A549 (cell line): ENCODE measurements at regions not wholly inside any gene's neighbourhood (a gene's known extent, or its start where the extent isn't known, plus 50 kb on each side); places are given as distances from the start of the nearest gene placed in this dataset.

Source experiments
- ATAC-seq, 2 experiments: fragments of 200-7000 bp in 1 of 2; fragments of >200 bp in 1 of 2; cut with Nextera tagmentation in 1 of 2; cut with Tn5 transposase in 1 of 2; 3 replicates each; pipeline versions ENCODE4 v1.8.0 to v1.9.1; 2018 to 2020; ENCODE audit warnings: mild to moderate bottlenecking in 1 of 2, moderate library complexity in 1 of 2
- CTCF ChIA-PET: fragments of 300-600 bp; sonication (Branson Sonifier 250); formaldehyde crosslinking; extraction: SDS; loops from one replicate; lab custom pipeline; 2021; ENCODE audit warnings: antibody characterized with exemption, inconsistent platforms; lab: Yijun Ruan, JAX
- POLR2A ChIA-PET: fragments of 350-600 bp; formaldehyde crosslinking; extraction: SDS; loops from one replicate; lab custom pipeline; 2021; ENCODE audit warnings: antibody characterized with exemption, inconsistent platforms; lab: Yijun Ruan, JAX
- DNase-seq, 2 experiments: peaks; one replicate each; pipeline versions ENCODE4 v3.0.0 to v3.0.0-alpha.2; 2011 to 2016; ENCODE audit warnings: low read depth in 1 of 2, low spot score in 1 of 2
- FAIRE-seq: peaks from 2 replicates; lab custom pipeline; 2011; peaks lifted over from hg19 to GRCh38; lab: Jason Lieb, UNC
- H3K27ac ChIP-seq, 2 experiments: fragments of >200 bp; sonication (Bioruptor Twin); formaldehyde crosslinking; 3 replicates each; pipeline ENCODE4 v1.5.1; 2016 to 2017
- H3K4me1 ChIP-seq: fragments of >200 bp; sonication (Bioruptor Twin); formaldehyde crosslinking; 3 replicates; pipeline ENCODE4 v1.6.1; 2016
- H3K4me2 ChIP-seq: fragments of >200 bp; sonication (Bioruptor Twin); formaldehyde crosslinking; 3 replicates; pipeline ENCODE4 v1.6.1; 2016
- H3K4me3 ChIP-seq: fragments of >200 bp; sonication (Bioruptor Twin); formaldehyde crosslinking; 3 replicates; pipeline ENCODE4 v1.5.1; 2016
- H3K9me3 ChIP-seq: fragments of >200 bp; sonication (Bioruptor Twin); formaldehyde crosslinking; 3 replicates; pipeline ENCODE4 v1.6.1; 2016
- ATOH8 ChIP-seq: fragments of 250-450 bp; sonication (Bioruptor Pico); IDR thresholded peaks from 2 replicates; pipeline ENCODE4 v1.5.0; 2020; ENCODE audit warnings: low read depth, mild to moderate bottlenecking, moderate library complexity
- BCL3 ChIP-seq: fragments of >200 bp; sonication (Bioruptor Twin); formaldehyde crosslinking; IDR thresholded peaks from 3 replicates; pipeline ENCODE4 v1.6.1; 2016
- BHLHE40 ChIP-seq: IDR thresholded peaks from 2 replicates; pipeline ENCODE4 v1.6.1; 2012; ENCODE audit warnings: low read depth, low read length, inconsistent platforms
- CBX2 ChIP-seq: fragments of 200-600 bp; sonication (generic); IDR thresholded peaks from 2 replicates; pipeline ENCODE4 v1.6.1; 2016; ENCODE audit warnings: low read depth, mild to moderate bottlenecking, borderline replicate concordance
- CHD2 ChIP-seq: fragments of 150-350 bp; IDR thresholded peaks from 2 replicates; pipeline ENCODE4 v1.6.1; 2014; ENCODE audit warnings: low read length; ENCODE audit not compliant: partially characterized antibody
- CHD4 ChIP-seq: fragments of 200-600 bp; sonication (generic); IDR thresholded peaks from 2 replicates; pipeline ENCODE4 v1.6.1; 2016; ENCODE audit warnings: antibody characterized with exemption, mild to moderate bottlenecking, borderline replicate concordance
- E2F6 ChIP-seq: IDR thresholded peaks from 2 replicates; pipeline ENCODE4 v1.6.1; 2012; ENCODE audit warnings: low read depth, borderline replicate concordance
- EHMT2 ChIP-seq: fragments of 200-600 bp; sonication (generic); IDR thresholded peaks from 2 replicates; pipeline ENCODE4 v1.6.1; 2016; ENCODE audit warnings: antibody characterized with exemption, low read depth, mild to moderate bottlenecking, moderate library complexity
- ESRRA ChIP-seq: fragments of 150-350 bp; IDR thresholded peaks from 2 replicates; pipeline ENCODE4 v1.6.1; 2014; ENCODE audit warnings: mild to moderate bottlenecking, low read length, borderline replicate concordance
- FOSB ChIP-seq: fragments of 250-450 bp; sonication (Bioruptor Pico); IDR thresholded peaks from 2 replicates; pipeline ENCODE4 v1.5.0; 2020; ENCODE audit warnings: mild to moderate bottlenecking, moderate library complexity
- FOSL2 ChIP-seq, 2 experiments: fragments of 450-650 bp in 1 of 2; fragments of >200 bp in 1 of 2; sonication (Bioruptor Twin) in 1 of 2; formaldehyde crosslinking; IDR thresholded peaks; 2 replicates each; pipeline versions ENCODE4 v1.5.0 to v1.6.1; 2016 to 2020; ENCODE audit warnings: mild to moderate bottlenecking in 1 of 2, moderate library complexity in 1 of 2
- FOXS1 ChIP-seq: fragments of 250-450 bp; sonication (Bioruptor Pico); IDR thresholded peaks from 2 replicates; pipeline ENCODE4 v1.5.0; 2020; ENCODE audit warnings: mild to moderate bottlenecking, moderate library complexity
- HOXA7 ChIP-seq: fragments of 250-450 bp; sonication (Bioruptor Pico); IDR thresholded peaks from 2 replicates; pipeline ENCODE4 v1.5.0; 2020; ENCODE audit warnings: mild to moderate bottlenecking, moderate library complexity
- HOXB13 ChIP-seq: fragments of 250-450 bp; sonication (Bioruptor Pico); IDR thresholded peaks from 2 replicates; pipeline ENCODE4 v1.5.0; 2020; ENCODE audit warnings: low read depth, mild to moderate bottlenecking, moderate library complexity
- HOXB5 ChIP-seq: fragments of 250-450 bp; sonication (Bioruptor Pico); IDR thresholded peaks from 2 replicates; pipeline ENCODE4 v1.5.0; 2020; ENCODE audit warnings: mild to moderate bottlenecking, moderate library complexity
- JUN ChIP-seq, 2 experiments: fragments of >200 bp; sonication (Bioruptor Twin); formaldehyde crosslinking; IDR thresholded peaks; 2 replicates in 1 of 2; 3 replicates in 1 of 2; pipeline ENCODE4 v1.6.1; 2016 to 2017
- KDM5A ChIP-seq: fragments of 200-600 bp; sonication (generic); IDR thresholded peaks from 2 replicates; pipeline ENCODE4 v1.6.1; 2016; ENCODE audit warnings: antibody characterized with exemption, mild to moderate bottlenecking
- MAFK ChIP-seq: fragments of 450-650 bp; IDR thresholded peaks from 2 replicates; pipeline ENCODE4 v1.6.1; 2014; ENCODE audit not compliant: partially characterized antibody
- NPAS2 ChIP-seq: fragments of 250-450 bp; sonication (Bioruptor Pico); IDR thresholded peaks from 2 replicates; pipeline ENCODE4 v1.8.0; 2022; ENCODE audit warnings: mild to moderate bottlenecking, moderate library complexity, borderline replicate concordance
- NR3C1 ChIP-seq: fragments of >200 bp; sonication (Bioruptor Twin); formaldehyde crosslinking; IDR thresholded peaks from 3 replicates; pipeline ENCODE4 v1.6.1; 2017
- PBX3 ChIP-seq: IDR thresholded peaks from 2 replicates; pipeline ENCODE4 v1.6.1; 2012
- PHF8 ChIP-seq: fragments of 200-600 bp; sonication (generic); IDR thresholded peaks from 2 replicates; pipeline ENCODE4 v1.6.1; 2016; ENCODE audit warnings: low read depth, mild to moderate bottlenecking, antibody characterized with exemption, moderate library complexity, borderline replicate concordance
- POLR2A ChIP-seq: IDR thresholded peaks from 2 replicates; pipeline ENCODE4 v1.6.1; 2012; ENCODE audit warnings: mild to moderate bottlenecking, low read length
- POLR2AphosphoS2 ChIP-seq: conservative IDR thresholded peaks from 2 replicates; pipeline ENCODE4 v1.6.1; 2012; ENCODE audit warnings: low read length, improper control_type of control experiment, inconsistent platforms
- RCOR1 ChIP-seq: fragments of 150-350 bp; IDR thresholded peaks from 2 replicates; pipeline ENCODE4 v1.6.1; 2014; ENCODE audit warnings: antibody characterized with exemption, low read length, low read depth
- RNF2 ChIP-seq: fragments of 200-600 bp; sonication (generic); IDR thresholded peaks from 2 replicates; pipeline ENCODE4 v1.6.1; 2016; ENCODE audit warnings: low read depth, mild to moderate bottlenecking, antibody characterized with exemption, moderate library complexity, borderline replicate concordance
- SMC3 ChIP-seq: fragments of >200 bp; sonication (Bioruptor Twin); formaldehyde crosslinking; IDR thresholded peaks from 3 replicates; pipeline ENCODE4 v1.6.1; 2018; ENCODE audit warnings: inconsistent platforms
- TFCP2L1 ChIP-seq: fragments of 250-450 bp; sonication (Bioruptor Pico); IDR thresholded peaks from 2 replicates; pipeline ENCODE4 v1.5.0; 2021; ENCODE audit warnings: mild to moderate bottlenecking
- TP53 ChIP-seq: fragments of 250-450 bp; sonication (Bioruptor Pico); IDR thresholded peaks from 2 replicates; pipeline ENCODE4 v1.5.0; 2021; ENCODE audit warnings: mild to moderate bottlenecking, moderate library complexity
- ZC3H11A ChIP-seq: fragments of 450-650 bp; IDR thresholded peaks from 2 replicates; pipeline ENCODE4 v1.6.1; 2014; ENCODE audit warnings: antibody characterized with exemption, mild to moderate bottlenecking
- ZSCAN20 ChIP-seq: fragments of 250-450 bp; sonication (Bioruptor Pico); IDR thresholded peaks from 2 replicates; pipeline ENCODE4 v1.8.0; 2022; ENCODE audit warnings: mild to moderate bottlenecking, moderate library complexity
- WGBS: methylation state at CpG from one replicate; pipeline ENCODE4 v1.1.6; 2017; ENCODE audit errors: missing lambda C conversion rate; 5-methylcytosine and 5-hydroxymethylcytosine counted together
- TF ChIP-seq, protein P1 (sequence below): fragments of 450-650 bp; IDR thresholded peaks from 2 replicates; pipeline ENCODE4 v1.6.1; 2014; ENCODE audit warnings: antibody characterized with exemption
- TF ChIP-seq, protein P2 (sequence below): IDR thresholded peaks from 2 replicates; pipeline ENCODE4 v1.6.1; 2012

- TF ChIP-seq SMC3: 0 out of 3 replicates have a peak, but pooled peaks have one; percentile 26
- peak in 1 of 2 experiments; percentile 57; a peak in 2 of 5 replicates for TF ChIP-seq JUN (IDR thresholded peaks at IDR 0.05)
- no peak for TF ChIP-seq NPAS2 (CRISPR knock-in tag)
- TF ChIP-seq ESRRA: no peak
- TF ChIP-seq CHD4: no peak
- no peak for TF ChIP-seq CBX2
- no peak for TF ChIP-seq HOXA7 (CRISPR knock-in tag)
- TF ChIP-seq FOSL2 (IDR thresholded peaks at IDR 0.05): no peak
- peak; percentile 64 for TF ChIP-seq FOSL2 (CRISPR knock-in tag; IDR thresholded peaks at IDR 0.05)
- TF ChIP-seq EHMT2: no peak
- TF ChIP-seq RCOR1: no peak
- TF ChIP-seq NR3C1: no peak
- peak; percentile 58; the same call in 1 of the 2 replicates for TF ChIP-seq HOXB13 (CRISPR knock-in tag)
- TF ChIP-seq KDM5A: no peak
- no peak for TF ChIP-seq POLR2A
- TF ChIP-seq, protein P1, sequence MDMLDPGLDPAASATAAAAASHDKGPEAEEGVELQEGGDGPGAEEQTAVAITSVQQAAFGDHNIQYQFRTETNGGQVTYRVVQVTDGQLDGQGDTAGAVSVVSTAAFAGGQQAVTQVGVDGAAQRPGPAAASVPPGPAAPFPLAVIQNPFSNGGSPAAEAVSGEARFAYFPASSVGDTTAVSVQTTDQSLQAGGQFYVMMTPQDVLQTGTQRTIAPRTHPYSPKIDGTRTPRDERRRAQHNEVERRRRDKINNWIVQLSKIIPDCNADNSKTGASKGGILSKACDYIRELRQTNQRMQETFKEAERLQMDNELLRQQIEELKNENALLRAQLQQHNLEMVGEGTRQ: no peak
- TF ChIP-seq, protein P2, sequence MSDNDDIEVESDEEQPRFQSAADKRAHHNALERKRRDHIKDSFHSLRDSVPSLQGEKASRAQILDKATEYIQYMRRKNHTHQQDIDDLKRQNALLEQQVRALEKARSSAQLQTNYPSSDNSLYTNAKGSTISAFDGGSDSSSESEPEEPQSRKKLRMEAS: no peak
- TF ChIP-seq FOXS1 (CRISPR knock-in tag): no peak
- TF ChIP-seq ZC3H11A: no peak
- no peak for TF ChIP-seq E2F6
- no peak for TF ChIP-seq ZSCAN20 (CRISPR knock-in tag)
- TF ChIP-seq BHLHE40: no peak
- no peak for TF ChIP-seq POLR2AphosphoS2
- no peak for TF ChIP-seq PBX3
- TF ChIP-seq RNF2: no peak
- no peak for TF ChIP-seq TFCP2L1 (CRISPR knock-in tag)
- TF ChIP-seq TP53: no peak
- no peak for TF ChIP-seq PHF8
- no peak for TF ChIP-seq CHD2
Observed at GRCh38 chr12:92078167-92079053, 67.2 kb downstream of the BTG1 start (continued).

- TF ChIP-seq BCL3 (no peak), FOSB (CRISPR knock-in tag) (no peak), PBX3 (no peak), CHD2 (no peak), ATOH8 (no peak), PHF8 (no peak), HOXB5 (CRISPR knock-in tag) (0 out of 2 replicates have a peak, but pooled peaks have one; percentile 55), MAFK (no peak)
- TF ChIP-seq, protein P2: peak; percentile 24; the same call in 1 of the 2 replicates
- Histone ChIP-seq H3K27ac (peak overlapping the region; percentile 78 to 87), H3K4me1 (peaks cover 80% of the 10 kb centered on the region), H3K9me3 (peaks cover 7% of the 10 kb centered on the region; the same call in 1 of the 3 replicates), H3K4me3 (no peak overlapping the region), H3K4me2 (peak overlapping the region; percentile 68)
- CTCF ChIA-PET: interaction anchor here (1.2 to 1.6 kb wide), 3 partner anchors 66 to 695 kb away, joined by 3 to 5 read pairs (median 4); no protein-coding TSS in a partner anchor
- FAIRE-seq: no peak
- POLR2A ChIA-PET: interaction anchor here (1.0 kb wide), 1 partner anchor 68 kb away, joined by 7 read pairs; the partner anchor contains the start of gene BTG1
- 17% methylated on average over 1 of the region's 1 CpG for WGBS
- no peak for ATAC-seq
- DNase-seq: no peak
Observed at GRCh38 chr12:92077530-92077929, 68.1 kb downstream of the BTG1 start.
